BE2C (cell line): ENCODE measurements at regions not wholly inside any gene's neighbourhood (a gene's known extent, or its start where the extent isn't known, plus 50 kb on each side); places are given as distances from the start of the nearest gene placed in this dataset.
"Not testable (repeated sequence)": the region's sequence is repeated elsewhere in the genome, so short reads cannot be mapped to it uniquely, and the experiment has no call there.

ENCODE experiments used
- DNase-seq: peaks from one replicate; pipeline ENCODE4 v3.0.0-alpha.2; 2020
- H3K27me3 ChIP-seq: fragments of 250-450 bp; sonication (Bioruptor Pico); 2 replicates; pipeline ENCODE4 v1.5.1; 2020; ENCODE audit warnings: mild to moderate bottlenecking
- H3K36me3 ChIP-seq: fragments of 250-450 bp; sonication (Bioruptor Pico); 2 replicates; pipeline ENCODE4 v1.5.1; 2020; ENCODE audit warnings: mild to moderate bottlenecking
- H3K4me1 ChIP-seq: fragments of 250-450 bp; sonication (Bioruptor Pico); 2 replicates; pipeline ENCODE4 v1.5.1; 2020
- H3K4me3 ChIP-seq: 2 replicates; pipeline ENCODE4 v1.5.1; 2011; ENCODE audit warnings: low read depth, low read length
- H3K9me3 ChIP-seq: fragments of 250-450 bp; sonication (Bioruptor Pico); 2 replicates; pipeline ENCODE4 v1.5.1; 2020
- TF ChIP-seq, protein P1 (sequence below): IDR thresholded peaks from 2 replicates; pipeline ENCODE4 v1.5.1; 2012; ENCODE audit warnings: mild to moderate bottlenecking, low read depth, low read length

DNA sequence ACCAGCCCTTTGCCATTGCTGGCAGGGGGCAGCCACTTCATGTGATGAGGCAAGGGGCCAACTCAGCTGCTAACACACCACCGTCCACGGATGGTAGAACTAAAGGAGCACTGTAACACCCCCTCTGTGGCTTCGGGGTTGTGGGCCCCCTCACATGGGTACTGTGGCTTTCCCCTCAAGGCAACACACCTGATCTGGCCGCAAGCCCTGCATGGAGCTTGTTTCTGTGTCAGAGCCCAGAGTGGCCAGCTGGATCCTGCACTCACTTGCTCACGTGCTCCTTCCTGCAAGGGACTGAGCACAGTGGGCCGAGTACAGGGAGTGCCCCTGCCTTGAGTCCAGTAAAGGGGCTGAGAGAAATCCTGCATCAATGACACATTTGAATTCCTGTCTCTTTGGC lies 507.4 kb upstream of the SMC2 start:
- Histone ChIP-seq H3K36me3 (no peaks in the 10 kb centered on the region), H3K27me3 (no peaks in the 10 kb centered on the region), H3K4me3 (no peak overlapping the region), H3K9me3 (no peaks in the 10 kb centered on the region), H3K4me1 (no peaks in the 10 kb centered on the region)
- no peak for DNase-seq
- TF ChIP-seq, protein P1, sequence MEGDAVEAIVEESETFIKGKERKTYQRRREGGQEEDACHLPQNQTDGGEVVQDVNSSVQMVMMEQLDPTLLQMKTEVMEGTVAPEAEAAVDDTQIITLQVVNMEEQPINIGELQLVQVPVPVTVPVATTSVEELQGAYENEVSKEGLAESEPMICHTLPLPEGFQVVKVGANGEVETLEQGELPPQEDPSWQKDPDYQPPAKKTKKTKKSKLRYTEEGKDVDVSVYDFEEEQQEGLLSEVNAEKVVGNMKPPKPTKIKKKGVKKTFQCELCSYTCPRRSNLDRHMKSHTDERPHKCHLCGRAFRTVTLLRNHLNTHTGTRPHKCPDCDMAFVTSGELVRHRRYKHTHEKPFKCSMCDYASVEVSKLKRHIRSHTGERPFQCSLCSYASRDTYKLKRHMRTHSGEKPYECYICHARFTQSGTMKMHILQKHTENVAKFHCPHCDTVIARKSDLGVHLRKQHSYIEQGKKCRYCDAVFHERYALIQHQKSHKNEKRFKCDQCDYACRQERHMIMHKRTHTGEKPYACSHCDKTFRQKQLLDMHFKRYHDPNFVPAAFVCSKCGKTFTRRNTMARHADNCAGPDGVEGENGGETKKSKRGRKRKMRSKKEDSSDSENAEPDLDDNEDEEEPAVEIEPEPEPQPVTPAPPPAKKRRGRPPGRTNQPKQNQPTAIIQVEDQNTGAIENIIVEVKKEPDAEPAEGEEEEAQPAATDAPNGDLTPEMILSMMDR, result no peak

DNA sequence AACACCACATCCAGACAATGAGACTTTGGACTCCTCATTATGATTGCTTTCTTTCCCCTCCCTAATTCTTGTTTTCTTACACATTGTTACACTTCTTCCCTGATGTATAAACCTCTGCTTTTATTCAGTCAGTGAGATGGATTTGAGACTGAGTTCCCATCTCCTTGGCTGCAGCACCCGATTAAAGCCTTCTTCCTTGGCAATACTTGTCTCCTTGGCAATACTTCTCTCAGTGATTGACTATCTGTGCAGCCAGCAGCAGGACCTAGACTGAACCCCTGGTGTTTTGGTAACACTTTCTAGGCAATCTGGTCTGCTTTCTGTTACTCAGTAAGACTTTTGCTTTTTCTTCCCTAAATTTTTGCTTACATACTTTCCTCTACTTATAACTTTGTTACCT lies 492.8 kb upstream of the SMC2 start:
- Histone ChIP-seq H3K9me3 (no peaks in the 10 kb centered on the region), H3K4me3 (no peak overlapping the region), H3K36me3 (no peaks in the 10 kb centered on the region), H3K27me3 (no peaks in the 10 kb centered on the region), H3K4me1 (no peaks in the 10 kb centered on the region)
- DNase-seq, result no peak
- TF ChIP-seq, protein P1, result no peak

DNA sequence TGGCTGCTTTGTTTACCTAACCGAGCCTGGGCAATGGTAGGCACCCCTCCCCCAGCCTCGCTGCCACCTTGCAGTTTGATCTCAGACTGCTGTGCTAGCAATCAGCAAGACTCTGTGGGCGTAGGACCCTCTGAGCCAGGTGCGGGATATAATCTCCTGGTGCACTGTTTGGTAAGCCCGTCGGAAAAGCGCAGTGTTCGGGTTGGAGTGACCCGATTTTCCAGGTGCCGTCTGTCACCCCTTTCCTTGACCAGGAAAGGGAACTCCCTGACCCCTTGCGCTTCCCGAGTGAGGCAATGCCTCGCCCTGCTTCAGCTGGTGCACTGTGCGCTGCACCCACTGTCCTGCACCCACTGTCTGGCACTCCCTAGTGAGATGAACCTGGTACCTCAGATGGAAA lies 482.2 kb upstream of the SMC2 start:
- H3K27me3 ChIP-seq, H3K4me1 ChIP-seq, DNase-seq, H3K9me3 ChIP-seq, H3K36me3 ChIP-seq, H3K4me3 ChIP-seq: not testable (repeated sequence)

DNA sequence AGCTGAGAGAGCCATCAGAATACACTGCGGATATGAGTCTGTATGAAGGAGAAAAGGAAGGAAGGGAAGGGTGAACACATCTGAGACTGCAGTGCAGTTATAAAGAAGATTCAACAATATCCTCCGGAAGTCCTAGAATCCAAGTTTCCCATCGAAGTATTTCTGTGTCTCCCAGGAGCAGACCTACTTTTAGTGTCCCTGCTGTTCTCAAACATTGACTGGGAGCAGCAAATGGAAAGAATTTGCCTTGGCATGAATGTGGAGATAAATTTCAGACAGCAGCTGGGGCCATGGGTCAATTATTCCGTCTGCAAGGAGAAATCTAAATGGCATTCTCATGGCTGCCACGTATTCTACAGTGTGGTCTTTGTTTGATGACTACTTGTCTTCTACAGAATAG lies 478.1 kb upstream of the SMC2 start:
- DNase-seq, result no peak
- Histone ChIP-seq H3K4me1 (no peaks in the 10 kb centered on the region), H3K36me3 (no peaks in the 10 kb centered on the region), H3K9me3 (peaks cover 3% of the 10 kb centered on the region; the same call in 1 of the 2 replicates), H3K27me3 (no peaks in the 10 kb centered on the region), H3K4me3 (no peak overlapping the region)
- TF ChIP-seq, protein P1, result no peak

GRCh38 chr9:103617046-103617445 lies 477.1 kb upstream of the SMC2 start:
- no peak for DNase-seq
- no peaks in the 10 kb centered on the region for H3K27me3 ChIP-seq
- peaks cover 3% of the 10 kb centered on the region; the same call in 1 of the 2 replicates for H3K9me3 ChIP-seq
- no peak overlapping the region for H3K4me3 ChIP-seq
- H3K4me1 ChIP-seq, result no peaks in the 10 kb centered on the region
- no peaks in the 10 kb centered on the region for H3K36me3 ChIP-seq
- TF ChIP-seq, protein P1, result no peak

DNA sequence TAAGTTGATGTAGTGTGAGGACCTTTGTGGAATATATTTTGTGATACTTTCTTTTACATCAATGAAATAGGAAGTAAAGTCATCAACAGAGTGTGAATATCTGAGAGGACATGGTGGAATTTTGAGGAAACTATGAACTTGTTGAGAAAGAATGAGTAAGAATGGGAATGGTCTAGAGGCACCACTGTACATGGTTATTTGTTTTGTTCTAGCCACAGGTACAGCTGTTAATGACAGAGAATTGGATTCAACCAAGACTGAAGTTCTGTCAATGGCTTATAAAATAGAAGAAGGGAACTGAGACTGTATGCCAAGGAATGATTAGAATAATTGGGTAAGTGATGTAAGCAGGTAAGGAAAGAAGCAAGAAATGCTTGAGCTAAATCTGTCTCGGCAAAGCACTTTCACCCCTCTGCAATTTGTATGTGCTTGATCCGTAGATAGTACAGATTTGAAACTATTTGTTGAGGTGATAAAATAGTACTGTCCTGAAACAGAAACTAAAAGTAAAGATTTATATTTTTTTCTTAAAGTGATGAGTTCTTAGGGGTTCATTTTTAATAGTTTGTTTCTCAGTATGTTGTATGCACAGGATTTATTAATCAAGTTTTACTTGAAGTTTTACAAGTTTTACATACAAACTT lies 468.8 kb upstream of the SMC2 start:
- TF ChIP-seq, protein P1, result no peak
- Histone ChIP-seq H3K9me3 (no peaks in the 10 kb centered on the region), H3K4me1 (no peaks in the 10 kb centered on the region), H3K4me3 (no peak overlapping the region), H3K27me3 (no peaks in the 10 kb centered on the region), H3K36me3 (no peaks in the 10 kb centered on the region)
- DNase-seq, result no peak
